HG02938 (cell line): ENCODE measurements at regions not wholly inside any gene's neighbourhood (a gene's known extent, or its start where the extent isn't known, plus 50 kb on each side); places are given as distances from the start of the nearest gene placed in this dataset.

ENCODE experiments used
- ATAC-seq: cut with Tn5 transposase; IDR thresholded peaks from one replicate; pipeline ENCODE4 v1.9.1; 2021; ENCODE audit warnings: mild to moderate bottlenecking, moderate library complexity; ENCODE audit not compliant: unreplicated experiment

DNA sequence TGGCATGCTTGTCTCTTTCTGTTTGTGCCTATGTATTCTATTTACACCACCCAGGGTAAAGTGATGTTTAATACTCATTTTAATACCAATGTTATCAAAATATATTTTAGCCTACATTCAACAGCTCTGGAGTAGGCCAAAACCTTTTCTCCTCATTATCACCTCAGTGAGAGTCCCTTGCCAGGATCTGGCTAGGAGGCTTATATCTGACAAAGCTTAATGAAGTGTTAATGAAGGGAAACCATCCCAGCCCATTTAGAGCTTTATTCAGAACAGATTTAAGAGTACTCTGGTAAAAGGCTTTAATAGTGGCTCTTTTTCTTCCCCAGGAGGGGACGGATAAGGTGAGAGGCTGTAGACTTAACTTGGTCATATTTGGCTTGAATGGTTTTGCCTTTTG, 137.6 kb downstream of the GRIN2B start:
- no peak for ATAC-seq

DNA sequence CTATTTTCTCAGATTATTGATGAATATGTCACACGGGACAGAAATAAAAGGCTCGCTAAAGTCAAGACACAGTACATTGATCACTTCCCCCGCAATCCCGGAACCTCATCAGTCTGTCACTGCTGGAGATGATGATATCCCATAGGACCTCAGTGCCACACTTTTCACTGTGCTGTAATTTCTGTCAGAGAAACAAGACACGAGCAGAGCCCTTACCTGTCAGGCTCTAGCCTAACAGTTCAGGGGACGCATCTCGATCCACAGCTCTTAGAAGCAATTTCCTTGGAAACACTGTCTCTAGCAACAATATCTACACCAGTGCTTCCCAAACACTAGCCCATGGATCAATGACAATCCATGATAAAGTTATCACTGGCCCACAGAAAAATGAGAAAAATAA, 140.0 kb downstream of the GRIN2B start:
- ATAC-seq = no peak

DNA sequence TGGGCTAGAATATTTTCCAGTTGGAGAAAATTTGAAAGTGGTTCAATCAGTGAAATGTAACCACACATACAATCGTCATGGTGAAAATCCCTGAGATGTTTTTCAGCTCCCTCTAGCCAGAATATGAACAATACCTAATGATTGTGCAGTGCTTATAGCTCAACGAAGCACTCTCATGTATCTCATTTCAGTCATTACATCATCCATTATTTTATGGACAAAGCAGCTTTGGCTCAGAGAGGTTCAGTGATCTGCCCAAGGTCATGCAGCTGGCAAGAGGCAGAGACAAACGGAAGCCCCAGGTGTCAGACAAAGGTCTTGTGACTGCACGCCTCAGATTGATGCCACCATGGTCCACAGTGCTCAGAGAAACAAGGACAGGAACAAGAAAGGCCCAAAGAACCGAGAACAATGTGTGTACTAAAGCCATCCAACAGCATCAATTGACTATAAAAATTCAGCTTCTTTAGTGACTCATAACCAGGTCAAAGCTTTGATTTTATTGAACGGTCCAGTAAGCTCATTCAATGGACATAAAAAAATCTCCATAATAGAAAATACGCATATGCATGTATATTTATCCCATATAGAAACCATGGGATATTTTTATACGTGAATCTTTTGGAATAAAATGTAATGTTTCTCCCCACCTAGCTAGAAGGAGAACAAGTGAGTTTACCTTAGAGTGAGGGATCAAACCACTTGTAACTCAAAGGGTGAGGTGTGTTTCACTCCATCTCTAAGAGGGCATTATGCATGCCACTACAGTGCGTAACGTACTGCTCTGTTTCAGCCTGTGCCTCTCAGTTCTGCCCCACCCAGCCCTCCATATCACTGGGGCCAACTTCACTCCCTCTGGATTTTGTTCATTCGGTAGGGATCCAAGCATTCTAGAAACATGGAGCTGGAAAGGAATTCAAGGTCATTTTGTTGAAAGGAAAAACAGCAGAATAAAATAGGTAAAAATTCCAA, 141.8 kb downstream of the GRIN2B start:
- no peak for ATAC-seq

DNA sequence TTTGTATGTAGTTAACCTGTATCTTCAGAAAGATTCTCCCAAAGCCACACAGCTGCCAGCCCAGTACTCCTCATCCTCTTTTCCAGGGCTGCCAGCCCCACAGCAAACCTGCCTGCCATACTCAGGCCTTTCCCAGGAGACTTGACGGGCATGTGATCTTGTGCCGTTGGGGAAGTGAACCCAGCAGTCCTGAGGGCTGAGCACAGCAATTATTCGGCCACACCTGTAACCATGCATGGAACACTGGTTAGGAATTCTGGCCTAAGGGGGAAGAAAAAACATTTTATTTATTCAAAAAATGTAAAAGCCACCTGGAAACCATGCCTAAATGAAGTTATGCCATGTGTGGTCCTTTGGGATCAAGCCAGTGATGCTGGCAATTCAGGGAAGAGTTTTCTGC, 145.3 kb downstream of the GRIN2B start:
- no peak for ATAC-seq

- ATAC-seq = no peak
Observed at GRCh38 chr12:13835652-13836051, 145.8 kb downstream of the GRIN2B start.

DNA sequence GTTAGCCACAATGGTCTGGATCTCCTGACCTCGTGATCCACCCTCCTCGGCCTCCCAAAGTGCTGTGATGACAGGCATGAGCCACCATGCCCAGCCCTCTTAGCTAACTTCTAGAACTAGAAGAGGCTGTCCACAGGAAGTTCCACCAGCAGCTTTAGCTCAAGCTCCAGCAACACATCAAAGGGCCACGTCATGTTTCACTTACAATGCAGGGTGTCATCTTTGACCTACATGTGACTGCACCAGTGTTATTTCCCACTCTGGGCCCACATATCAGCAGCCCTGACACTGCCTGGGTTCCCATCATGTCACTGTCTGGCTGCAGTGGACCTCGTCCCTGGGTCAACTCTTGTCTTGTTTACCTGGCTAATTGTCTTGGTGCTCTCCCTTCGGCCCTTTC, 147.2 kb downstream of the GRIN2B start:
- ATAC-seq = no peak

GRCh38 chr12:13817131-13817530, 164.3 kb downstream of the GRIN2B start:
- ATAC-seq = no peak

DNA sequence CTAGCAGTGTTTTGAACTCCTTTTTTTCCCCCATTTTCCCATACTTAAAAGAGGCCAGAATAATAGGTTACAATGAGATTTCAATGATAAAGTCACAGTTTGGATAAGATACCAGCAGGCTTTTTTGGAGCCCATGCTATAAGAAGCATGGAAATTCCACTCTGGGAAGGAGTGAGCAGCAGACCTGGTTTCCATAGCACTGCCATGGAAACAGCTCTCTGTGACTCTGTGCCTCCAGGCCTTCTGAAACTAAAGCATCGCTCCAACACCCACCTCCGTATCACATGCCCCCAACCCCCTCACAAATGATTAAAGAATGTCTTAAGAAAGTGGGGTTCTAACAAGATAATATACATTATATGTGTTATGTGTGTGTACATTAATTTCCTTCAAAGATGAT, 165.0 kb downstream of the GRIN2B start:
- ATAC-seq = no peak

GRCh38 chr12:13812168-13812567, 169.2 kb downstream of the GRIN2B start:
- no peak for ATAC-seq

GRCh38 chr12:13811061-13811460, 170.3 kb downstream of the GRIN2B start:
- ATAC-seq = no peak

DNA sequence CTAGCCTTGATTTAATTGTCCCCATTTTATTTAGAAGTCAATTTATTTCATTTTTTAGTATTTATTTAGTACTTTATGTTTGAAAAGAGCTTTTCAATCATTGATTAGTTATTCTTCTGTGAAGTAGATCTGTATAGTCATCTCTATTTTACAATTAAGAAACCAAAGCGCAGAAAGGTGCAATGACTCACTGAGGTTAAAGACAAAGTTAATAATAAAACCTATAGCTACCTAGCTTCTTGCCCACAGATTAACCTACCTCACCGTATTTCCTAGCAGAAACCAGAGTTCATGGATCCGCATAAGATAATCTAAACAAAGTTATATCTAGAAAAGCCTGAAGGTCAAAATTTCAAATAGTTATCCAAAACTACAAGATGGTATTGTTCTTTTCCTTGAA, 176.4 kb downstream of the GRIN2B start:
- no peak for ATAC-seq

DNA sequence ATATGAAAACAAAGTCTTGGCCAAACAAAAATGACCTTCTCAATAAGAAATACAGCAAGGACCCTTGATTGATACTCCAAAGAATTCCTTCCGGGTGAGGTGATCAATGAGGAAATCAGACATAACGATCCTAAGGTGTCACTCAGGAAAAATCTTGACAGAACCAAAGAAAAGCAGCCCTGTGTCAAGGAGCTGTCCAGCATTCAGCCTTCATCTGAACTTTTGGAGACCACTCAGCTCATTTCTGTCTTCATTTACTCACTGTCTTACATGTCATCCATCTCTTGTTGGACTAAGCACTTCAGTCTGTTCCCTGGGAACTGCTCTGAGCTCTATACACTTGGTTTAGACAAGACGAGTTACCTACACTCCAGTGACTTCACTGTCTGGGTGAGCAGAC, 179.9 kb downstream of the GRIN2B start:
- no peak for ATAC-seq

GRCh38 chr12:13799574-13799973, 181.8 kb downstream of the GRIN2B start:
- ATAC-seq = no peak

GRCh38 chr12:13798162-13798561, 183.2 kb downstream of the GRIN2B start:
- ATAC-seq = no peak

DNA sequence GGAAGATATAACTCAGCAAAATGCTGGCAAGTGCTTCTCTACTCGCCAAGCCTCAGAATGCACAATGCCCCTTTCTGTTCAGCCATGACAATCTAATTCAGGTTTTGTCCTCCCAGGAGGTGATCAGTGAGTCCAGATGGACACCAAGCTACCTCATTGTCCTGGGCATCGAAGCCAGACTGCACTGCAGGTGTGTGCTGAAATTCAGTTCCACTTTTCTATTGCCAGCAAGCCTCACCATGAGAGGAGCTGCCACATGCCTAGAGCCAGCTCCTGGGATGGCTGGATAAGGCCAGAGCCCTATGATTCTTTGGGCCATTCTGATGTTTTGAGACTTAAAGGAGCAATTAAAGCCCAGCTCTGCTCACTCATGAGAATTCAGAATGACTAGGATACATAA, 186.7 kb downstream of the GRIN2B start:
- no peak for ATAC-seq

DNA sequence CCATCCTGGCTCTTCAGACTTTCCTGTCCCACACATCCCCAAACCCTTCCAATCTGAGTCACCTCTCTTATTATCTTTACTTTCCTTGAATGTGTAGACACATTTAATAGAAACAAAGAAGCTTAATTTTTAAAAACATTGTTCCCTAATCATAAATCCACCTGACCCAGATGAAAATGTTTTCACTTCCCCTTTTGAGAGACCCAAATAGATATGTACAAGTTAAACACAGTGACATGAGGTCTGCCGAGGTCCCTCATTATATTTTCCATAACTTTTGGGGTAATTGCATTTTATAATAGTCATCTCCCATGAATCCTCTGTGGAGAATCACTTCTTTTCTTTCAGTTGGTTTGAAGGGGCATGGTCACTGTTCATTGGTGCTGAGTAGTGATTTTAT, 191.1 kb downstream of the GRIN2B start:
- no peak for ATAC-seq

DNA sequence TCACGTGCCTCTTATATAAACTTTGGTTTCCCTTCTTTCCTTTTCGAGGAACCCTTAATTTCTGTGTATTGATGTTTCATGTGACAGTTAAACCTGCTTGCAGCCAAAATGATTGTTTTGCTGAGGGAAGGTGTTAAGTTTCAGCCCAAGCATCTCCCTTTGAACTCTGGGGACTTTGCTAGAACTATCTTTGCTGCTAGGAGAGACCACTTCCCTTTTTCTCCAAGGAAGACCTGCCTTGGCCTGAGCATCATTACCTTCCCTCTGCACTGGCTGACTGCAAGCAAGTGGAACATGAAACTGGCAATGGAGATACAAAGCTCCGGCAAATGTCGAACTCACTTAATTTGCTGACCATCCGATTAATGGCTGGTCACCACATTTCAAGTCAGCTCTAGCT, 192.8 kb downstream of the GRIN2B start:
- ATAC-seq = no peak

DNA sequence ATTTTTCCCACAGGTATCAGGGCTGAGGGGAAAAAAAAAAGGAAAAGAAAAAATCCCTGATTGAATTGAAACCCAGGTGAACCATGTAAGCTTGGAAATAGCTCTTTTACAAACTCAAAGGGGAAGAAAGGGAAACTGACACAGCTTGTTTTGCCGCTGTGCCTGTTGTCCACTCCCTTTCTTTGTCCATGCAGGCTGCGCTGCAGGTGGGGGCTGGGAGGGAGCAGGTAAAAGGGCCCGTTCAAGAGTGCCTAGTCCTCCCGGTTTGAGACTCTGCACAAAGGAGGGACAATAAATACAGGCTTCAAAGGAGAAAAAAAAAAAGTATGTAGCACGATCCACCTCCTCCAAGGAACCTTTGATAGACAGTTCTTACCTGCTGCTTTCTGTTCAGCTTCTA, 194.8 kb downstream of the GRIN2B start:
- ATAC-seq = no peak

DNA sequence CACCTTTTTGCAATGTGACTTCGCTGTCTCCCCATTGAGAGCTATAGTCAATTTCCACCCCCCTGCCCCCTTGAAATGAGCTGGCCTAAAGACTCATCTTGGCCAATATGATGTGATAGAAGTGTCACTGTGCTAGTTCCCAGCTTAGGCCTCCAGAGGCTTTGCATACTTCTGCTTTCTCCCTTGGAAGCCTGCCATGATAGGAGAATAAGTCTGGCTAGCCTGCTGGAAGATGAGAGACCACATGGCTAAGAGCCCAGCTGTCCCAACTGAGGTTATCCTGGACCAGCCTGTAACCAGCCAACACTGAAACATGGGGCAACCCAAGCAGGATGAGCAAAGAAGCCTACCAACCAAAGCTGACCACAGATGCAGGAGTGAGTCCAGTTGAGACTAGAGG, 196.9 kb downstream of the GRIN2B start:
- ATAC-seq = no peak

DNA sequence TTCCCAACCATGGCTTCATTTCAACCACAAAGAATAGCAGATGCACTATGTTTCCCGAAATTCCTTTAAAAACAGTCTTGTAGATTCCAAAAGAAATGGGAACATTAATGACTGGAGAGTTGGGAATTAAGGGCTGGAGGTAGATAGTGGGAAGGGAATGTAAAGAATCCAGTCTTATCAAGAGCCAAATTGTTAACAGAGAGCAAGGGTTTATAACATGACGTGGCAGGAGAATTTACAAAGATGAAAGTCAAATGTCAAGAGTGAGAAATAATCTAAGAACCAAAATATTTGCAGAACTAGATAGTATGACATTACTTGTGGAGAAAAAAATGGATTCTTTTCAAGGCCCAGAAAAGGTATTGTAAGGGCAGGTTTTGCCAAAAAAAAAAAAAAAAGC, 200.9 kb downstream of the GRIN2B start:
- ATAC-seq = no peak

DNA sequence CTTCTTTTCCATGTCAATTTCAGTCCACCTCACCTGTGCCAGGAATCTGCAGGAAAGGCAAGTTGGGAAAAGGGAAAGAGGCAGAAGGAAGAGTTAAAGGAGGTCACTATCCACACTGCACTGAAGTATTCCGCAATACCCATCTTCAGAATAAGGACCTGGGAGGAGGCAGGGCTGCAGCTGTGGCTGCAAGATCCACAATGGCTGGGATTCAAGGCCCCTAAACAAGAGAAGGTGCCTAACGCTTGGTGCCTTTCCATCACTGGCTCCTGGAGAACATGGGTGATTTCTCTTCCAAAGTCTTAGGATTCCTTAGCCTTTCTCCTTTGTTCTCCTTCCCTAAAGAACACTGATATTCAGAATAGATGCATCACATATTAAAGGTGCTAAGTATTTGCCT, 204.0 kb downstream of the GRIN2B start:
- no peak for ATAC-seq

DNA sequence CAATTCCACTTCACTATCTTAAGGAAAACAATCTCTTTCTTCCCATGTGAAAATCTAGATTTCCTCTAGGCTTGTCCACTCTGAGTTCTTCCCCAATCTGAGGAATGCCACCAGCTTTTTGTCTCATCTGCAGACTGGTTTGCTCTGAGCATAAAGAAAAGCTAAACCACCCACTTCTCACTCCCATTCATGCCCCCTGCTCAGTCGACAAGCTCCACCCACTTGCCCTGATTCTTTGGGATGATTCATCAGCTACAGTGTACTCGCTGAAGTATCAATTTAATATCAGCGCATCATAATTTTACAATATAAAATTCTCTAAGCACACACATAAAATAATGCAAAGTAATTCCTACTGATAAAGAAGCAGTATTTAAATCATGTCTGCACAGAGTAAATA, 209.1 kb downstream of the GRIN2B start:
- ATAC-seq = no peak

DNA sequence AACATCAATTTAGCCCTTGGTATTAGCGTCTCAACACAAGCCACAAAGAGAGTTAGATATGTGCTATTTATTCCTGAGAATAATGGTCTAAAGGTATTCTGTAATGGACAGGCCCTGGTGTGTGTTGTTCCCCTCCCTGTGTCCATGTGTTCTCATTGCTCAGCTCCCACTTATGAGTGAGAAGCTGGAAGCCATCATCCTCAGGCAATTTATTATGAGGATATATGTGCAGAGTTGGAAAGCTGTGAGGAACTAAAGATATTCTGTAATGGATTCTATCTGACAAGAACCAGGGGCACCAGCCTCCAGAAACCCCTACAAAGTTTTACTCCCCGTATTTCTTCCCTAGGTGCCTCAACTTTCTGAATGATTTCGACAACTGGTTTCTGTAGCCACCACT, 210.8 kb downstream of the GRIN2B start:
- no peak for ATAC-seq
